Neural progenitor cell (in vitro differentiated cells): ENCODE measurements at regions not wholly inside any gene's neighbourhood (a gene's known extent, or its start where the extent isn't known, plus 50 kb on each side); places are given as distances from the start of the nearest gene placed in this dataset.

Experiments used
- DNase-seq: peaks from one replicate; pipeline ENCODE4 v3.0.0-alpha.2; 2016; ENCODE audit warnings: low spot score
- H2AFZ ChIP-seq: fragments of 200-600 bp; sonication (generic); replicated peaks from 2 replicates; pipeline ENCODE4 v1.6.1; 2016; ENCODE audit warnings: antibody characterized with exemption
- H3F3A ChIP-seq: fragments of 200-600 bp; sonication (generic); 2 replicates; pipeline ENCODE4 v1.6.1; 2016; ENCODE audit warnings: antibody characterized with exemption, low read depth
- H3K27ac ChIP-seq: fragments of 200-600 bp; sonication (generic); 2 replicates; pipeline ENCODE4 v1.5.1; 2016; ENCODE audit warnings: mild to moderate bottlenecking
- H3K27me3 ChIP-seq: fragments of 200-600 bp; sonication (generic); 2 replicates; pipeline ENCODE4 v1.6.1; 2016; ENCODE audit warnings: mild to moderate bottlenecking, moderate library complexity
- H3K36me3 ChIP-seq: fragments of 200-600 bp; sonication (generic); 2 replicates; pipeline ENCODE4 v1.5.1; 2016
- H3K4me1 ChIP-seq: fragments of 200-600 bp; sonication (generic); 2 replicates; pipeline ENCODE4 v1.6.1; 2016; ENCODE audit warnings: mixed run types
- H3K4me2 ChIP-seq: fragments of 200-600 bp; sonication (generic); 2 replicates; pipeline ENCODE4 v1.6.1; 2016
- H3K4me3 ChIP-seq: fragments of 200-600 bp; sonication (generic); 2 replicates; pipeline ENCODE4 v1.5.1; 2016
- H3K79me2 ChIP-seq: fragments of 200-600 bp; sonication (generic); 2 replicates; pipeline ENCODE4 v1.6.1; 2016; ENCODE audit warnings: low read depth
- H3K9ac ChIP-seq: fragments of 200-600 bp; sonication (generic); 2 replicates; pipeline ENCODE4 v1.6.1; 2016
- H3K9me3 ChIP-seq: fragments of 200-600 bp; sonication (generic); 2 replicates; pipeline ENCODE4 v1.5.1; 2016; ENCODE audit warnings: low read depth
- H4K20me1 ChIP-seq: fragments of 200-600 bp; sonication (generic); 2 replicates; pipeline ENCODE4 v1.6.1; 2016; ENCODE audit warnings: low read depth
- H3K27ac Mint-ChIP-seq: 3 replicates; pipeline ENCODE4 v1.8.0; 2021; ENCODE audit warnings: mixed read lengths
- H3K27me3 Mint-ChIP-seq: 2 replicates; pipeline ENCODE4 v1.8.0; 2022; ENCODE audit warnings: low read depth, mild to moderate bottlenecking, inconsistent platforms, moderate library complexity, mixed read lengths; ENCODE audit not compliant: insufficient read depth
- H3K36me3 Mint-ChIP-seq: 3 replicates; pipeline ENCODE4 v1.8.0; 2021; ENCODE audit warnings: mixed read lengths
- H3K4me1 Mint-ChIP-seq: 3 replicates; pipeline ENCODE4 v1.8.0; 2021; ENCODE audit warnings: mixed read lengths
- H3K4me3 Mint-ChIP-seq: 3 replicates; pipeline ENCODE4 v1.8.0; 2021; ENCODE audit warnings: mild to moderate bottlenecking, moderate library complexity, mixed read lengths
- H3K9me3 Mint-ChIP-seq: 3 replicates; pipeline ENCODE4 v1.8.0; 2020; ENCODE audit warnings: mixed read lengths
- EZH2 ChIP-seq: fragments of 200-600 bp; sonication (generic); IDR thresholded peaks from 2 replicates; pipeline ENCODE4 v1.6.1; 2017; ENCODE audit warnings: antibody characterized with exemption, mild to moderate bottlenecking, moderate library complexity
- EZH2phosphoT487 ChIP-seq: fragments of 200-600 bp; sonication (generic); IDR thresholded peaks from 2 replicates; pipeline ENCODE4 v1.6.1; 2017; ENCODE audit warnings: antibody characterized with exemption
- TF ChIP-seq, protein P1 (sequence below): fragments of 200-600 bp; sonication (generic); IDR thresholded peaks from 2 replicates; pipeline ENCODE4 v1.5.1; 2017; ENCODE audit warnings: antibody characterized with exemption, mild to moderate bottlenecking

DNA sequence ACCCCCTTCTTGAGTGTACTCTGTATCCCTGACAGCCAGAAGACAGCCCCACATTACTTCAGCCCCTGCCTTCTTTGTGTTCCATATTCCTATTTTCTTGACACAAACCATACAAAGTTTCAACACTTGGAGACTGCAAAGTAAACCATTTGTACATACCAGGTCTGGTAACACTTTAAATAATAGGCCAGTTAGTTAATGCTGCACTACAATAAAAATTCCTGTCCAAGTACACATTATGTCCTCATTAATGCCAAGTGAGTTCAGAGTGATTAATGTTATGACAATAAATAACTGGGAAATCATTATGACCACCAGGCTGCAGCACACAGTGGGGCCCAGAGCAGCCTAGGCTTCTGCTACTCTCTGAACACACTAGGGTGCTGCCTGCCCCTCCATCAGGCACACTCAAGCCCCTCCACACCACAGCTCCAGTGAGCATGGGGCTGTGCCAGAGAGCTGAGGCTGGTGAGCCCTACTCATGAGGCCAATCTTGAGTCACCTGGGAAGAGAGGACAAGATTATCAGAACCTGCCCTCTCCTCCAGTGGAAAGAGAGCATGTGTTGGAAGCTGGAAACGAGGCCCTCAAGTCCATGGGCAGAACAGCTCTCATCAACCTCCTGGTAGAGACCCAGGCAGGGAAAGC, 138.7 kb downstream of the TTC32 start:
- no peaks in the 10 kb centered on the region for H3K36me3 Mint-ChIP-seq
- H3K9me3 Mint-ChIP-seq: peaks cover 4% of the 10 kb centered on the region
- TF ChIP-seq EZH2: no peak
- TF ChIP-seq EZH2phosphoT487: no peak
- TF ChIP-seq, protein P1, sequence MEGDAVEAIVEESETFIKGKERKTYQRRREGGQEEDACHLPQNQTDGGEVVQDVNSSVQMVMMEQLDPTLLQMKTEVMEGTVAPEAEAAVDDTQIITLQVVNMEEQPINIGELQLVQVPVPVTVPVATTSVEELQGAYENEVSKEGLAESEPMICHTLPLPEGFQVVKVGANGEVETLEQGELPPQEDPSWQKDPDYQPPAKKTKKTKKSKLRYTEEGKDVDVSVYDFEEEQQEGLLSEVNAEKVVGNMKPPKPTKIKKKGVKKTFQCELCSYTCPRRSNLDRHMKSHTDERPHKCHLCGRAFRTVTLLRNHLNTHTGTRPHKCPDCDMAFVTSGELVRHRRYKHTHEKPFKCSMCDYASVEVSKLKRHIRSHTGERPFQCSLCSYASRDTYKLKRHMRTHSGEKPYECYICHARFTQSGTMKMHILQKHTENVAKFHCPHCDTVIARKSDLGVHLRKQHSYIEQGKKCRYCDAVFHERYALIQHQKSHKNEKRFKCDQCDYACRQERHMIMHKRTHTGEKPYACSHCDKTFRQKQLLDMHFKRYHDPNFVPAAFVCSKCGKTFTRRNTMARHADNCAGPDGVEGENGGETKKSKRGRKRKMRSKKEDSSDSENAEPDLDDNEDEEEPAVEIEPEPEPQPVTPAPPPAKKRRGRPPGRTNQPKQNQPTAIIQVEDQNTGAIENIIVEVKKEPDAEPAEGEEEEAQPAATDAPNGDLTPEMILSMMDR: no peak
- Histone ChIP-seq H3K36me3 (no peaks in the 10 kb centered on the region), H3K27ac (no peak overlapping the region), H3K9me3 (no peaks in the 10 kb centered on the region), H2AFZ (no peak overlapping the region), H3K79me2 (no peaks in the 10 kb centered on the region), H3K9ac (no peak overlapping the region), H4K20me1 (no peaks in the 10 kb centered on the region), H3K4me1 (no peaks in the 10 kb centered on the region), H3K27me3 (no peaks in the 10 kb centered on the region), H3K4me3 (no peak overlapping the region), H3K4me2 (no peak overlapping the region), H3F3A (no peaks in the 10 kb centered on the region)
- H3K27me3 Mint-ChIP-seq: no peaks in the 10 kb centered on the region
- DNase-seq: no peak
- no peak overlapping the region for H3K27ac Mint-ChIP-seq
- no peak overlapping the region for H3K4me3 Mint-ChIP-seq
- peaks cover 3% of the 10 kb centered on the region for H3K4me1 Mint-ChIP-seq

DNA sequence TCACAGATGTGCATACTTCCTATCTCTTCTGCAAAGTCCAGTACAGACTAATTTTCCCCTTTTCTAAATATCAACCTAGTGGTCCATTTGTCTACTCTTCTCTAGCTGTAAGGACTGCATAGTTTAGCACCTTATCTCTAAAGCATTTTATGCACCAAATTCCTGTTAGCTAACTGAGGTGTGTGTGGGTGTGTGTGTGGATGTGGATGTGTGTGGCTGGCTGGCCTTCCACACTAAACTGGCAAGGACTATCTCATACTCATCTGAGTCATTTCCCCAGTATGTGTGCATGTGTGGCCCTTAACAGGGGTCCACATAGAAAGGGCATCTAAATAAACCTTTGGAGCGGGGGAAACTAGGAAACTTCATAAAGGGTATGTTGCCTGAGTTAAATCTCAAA, 139.6 kb downstream of the TTC32 start:
- peaks cover 4% of the 10 kb centered on the region for H3K9me3 Mint-ChIP-seq
- no peaks in the 10 kb centered on the region for H3F3A ChIP-seq
- no peak for DNase-seq
- no peaks in the 10 kb centered on the region for H3K27me3 ChIP-seq
- H3K4me3 Mint-ChIP-seq: no peak overlapping the region
- TF ChIP-seq EZH2phosphoT487: no peak
- TF ChIP-seq EZH2: no peak
- H3K9me3 ChIP-seq: no peaks in the 10 kb centered on the region
- H3K27ac ChIP-seq: no peak overlapping the region
- no peak overlapping the region for H3K9ac ChIP-seq
- no peak overlapping the region for H3K4me3 ChIP-seq
- no peaks in the 10 kb centered on the region for H3K36me3 ChIP-seq
- no peak overlapping the region for H2AFZ ChIP-seq
- no peaks in the 10 kb centered on the region for H3K4me1 Mint-ChIP-seq
- no peaks in the 10 kb centered on the region for H3K4me1 ChIP-seq
- H3K79me2 ChIP-seq: no peaks in the 10 kb centered on the region
- H3K4me2 ChIP-seq: no peak overlapping the region
- H3K27ac Mint-ChIP-seq: no peak overlapping the region
- H3K27me3 Mint-ChIP-seq: no peaks in the 10 kb centered on the region
- no peaks in the 10 kb centered on the region for H3K36me3 Mint-ChIP-seq
- no peaks in the 10 kb centered on the region for H4K20me1 ChIP-seq

DNA sequence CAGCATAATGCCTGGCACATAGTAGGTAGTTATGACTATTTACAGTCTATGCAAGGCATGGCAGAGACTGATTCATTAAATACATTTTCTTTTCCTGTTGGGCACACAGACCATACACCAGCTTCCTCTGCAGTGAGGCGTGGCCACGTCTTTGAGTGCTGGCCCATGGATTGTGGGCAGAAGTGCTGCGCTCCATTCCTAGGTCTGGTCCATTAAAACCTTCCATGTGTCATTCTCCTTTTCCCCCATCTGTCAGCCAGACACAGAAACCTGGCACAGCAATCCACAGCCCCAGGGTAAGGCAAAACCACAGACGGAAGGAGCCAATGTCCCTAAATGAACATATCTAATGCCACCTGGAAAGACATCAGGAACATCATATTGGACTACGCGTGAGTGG, 141.9 kb downstream of the TTC32 start:
- no peak overlapping the region for H3K27ac ChIP-seq
- H3K9me3 ChIP-seq: no peaks in the 10 kb centered on the region
- no peak overlapping the region for H3K4me2 ChIP-seq
- DNase-seq: no peak
- TF ChIP-seq EZH2phosphoT487: no peak
- TF ChIP-seq, protein P1: no peak
- no peak for TF ChIP-seq EZH2
- H3K4me1 ChIP-seq: peaks cover 8% of the 10 kb centered on the region
- H3K27me3 ChIP-seq: no peaks in the 10 kb centered on the region
- peaks cover 4% of the 10 kb centered on the region for H3K4me1 Mint-ChIP-seq
- no peak overlapping the region for H2AFZ ChIP-seq
- no peaks in the 10 kb centered on the region for H3K36me3 ChIP-seq
- H3K9me3 Mint-ChIP-seq: peaks cover 2% of the 10 kb centered on the region
- no peak overlapping the region for H3K27ac Mint-ChIP-seq
- H3K9ac ChIP-seq: no peak overlapping the region
- no peak overlapping the region for H3K4me3 Mint-ChIP-seq
- H3K4me3 ChIP-seq: no peak overlapping the region
- no peaks in the 10 kb centered on the region for H3K79me2 ChIP-seq
- no peaks in the 10 kb centered on the region for H3F3A ChIP-seq
- no peaks in the 10 kb centered on the region for H3K27me3 Mint-ChIP-seq
- H3K36me3 Mint-ChIP-seq: no peaks in the 10 kb centered on the region
- H4K20me1 ChIP-seq: no peaks in the 10 kb centered on the region

DNA sequence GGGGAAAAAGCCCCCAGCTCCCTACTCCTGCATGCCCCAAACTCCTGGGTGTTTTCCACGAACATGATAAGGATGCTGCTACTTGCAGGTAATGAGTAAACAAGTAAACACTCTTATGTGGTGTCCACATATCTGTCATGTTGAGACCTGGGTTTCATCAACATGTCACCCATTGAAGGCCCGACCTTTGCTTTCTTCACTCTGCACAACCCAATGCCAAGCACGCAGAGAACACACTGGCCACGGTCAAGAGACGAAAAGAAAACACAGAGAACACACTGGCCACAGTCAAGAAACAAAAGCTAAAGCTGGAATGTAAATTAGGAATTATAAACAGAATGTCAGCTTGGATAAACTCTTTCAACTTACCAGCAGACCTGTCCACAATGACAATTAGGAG, 143.1 kb downstream of the TTC32 start:
- Histone ChIP-seq H3K27ac (no peak overlapping the region), H3F3A (no peaks in the 10 kb centered on the region), H3K9ac (no peak overlapping the region), H4K20me1 (no peaks in the 10 kb centered on the region), H3K9me3 (no peaks in the 10 kb centered on the region), H3K4me1 (peaks cover 8% of the 10 kb centered on the region), H2AFZ (no peak overlapping the region), H3K4me2 (no peak overlapping the region), H3K36me3 (no peaks in the 10 kb centered on the region), H3K4me3 (no peak overlapping the region), H3K79me2 (no peaks in the 10 kb centered on the region), H3K27me3 (no peaks in the 10 kb centered on the region)
- no peak for DNase-seq
- H3K9me3 Mint-ChIP-seq: no peaks in the 10 kb centered on the region
- H3K27ac Mint-ChIP-seq: no peak overlapping the region
- TF ChIP-seq, protein P1: no peak
- TF ChIP-seq EZH2 (no peak), EZH2phosphoT487 (no peak)
- H3K4me3 Mint-ChIP-seq: no peak overlapping the region
- no peaks in the 10 kb centered on the region for H3K36me3 Mint-ChIP-seq
- peaks cover 6% of the 10 kb centered on the region for H3K4me1 Mint-ChIP-seq
- peaks cover 2% of the 10 kb centered on the region for H3K27me3 Mint-ChIP-seq
